ENCODE measurements at regions not wholly inside any gene's neighbourhood (a gene's known extent, or its start where the extent isn't known, plus 50 kb on each side); places are given as distances from the start of the nearest gene placed in this dataset.

DNA sequence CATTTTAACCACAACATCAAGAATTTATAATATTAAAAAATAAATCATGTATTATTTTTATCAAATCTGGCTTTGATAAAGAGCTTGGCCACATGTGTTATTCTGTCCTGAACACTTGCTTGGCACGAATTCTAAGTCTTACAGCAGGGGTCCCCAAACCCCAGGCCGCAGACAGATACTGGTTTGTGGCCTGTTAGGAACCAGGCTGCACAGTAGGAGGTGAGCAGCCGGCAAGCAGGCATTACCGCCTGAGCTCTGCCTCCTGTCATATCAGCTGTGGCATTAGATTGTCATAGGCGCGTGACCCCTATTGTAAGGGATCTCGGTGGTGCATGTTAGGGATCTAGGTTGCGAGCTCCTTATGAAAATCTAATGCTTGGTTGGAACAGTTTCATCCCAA, 127.6 kb upstream of the IVNS1ABP start:
- no peaks in the 10 kb centered on the region for H4K20me1 ChIP-seq (ENCODE audit: control insufficient read depth, insufficient read depth, insufficient read length)
- no peaks in the 10 kb centered on the region for H3K4me1 Mint-ChIP-seq
- no peaks in the 10 kb centered on the region for H3K79me2 ChIP-seq (ENCODE audit: insufficient read depth, low read length)
- no peak overlapping the region for H3K4me2 ChIP-seq (ENCODE audit: insufficient read depth, insufficient read length, low read length)
- no peak overlapping the region for H2BK12ac ChIP-seq (ENCODE audit: insufficient read length, low read depth, low read length)
- no peak overlapping the region for H3K9ac ChIP-seq (ENCODE audit: extremely low read depth, insufficient read length, low read length)
- no peak overlapping the region for H4K8ac ChIP-seq (replicated peaks; ENCODE audit: insufficient read length, low read depth, low read length)
- H3K27me3 Mint-ChIP-seq (ENCODE audit: low read depth), result no peaks in the 10 kb centered on the region
- H2BK5ac ChIP-seq (ENCODE audit: insufficient read length, low read length), result no peak overlapping the region
- no peak overlapping the region for H2AK5ac ChIP-seq (ENCODE audit: insufficient read length, low read length)
- no peaks in the 10 kb centered on the region for H3K4me1 ChIP-seq (ENCODE audit: insufficient read depth, low read length)
- no peaks in the 10 kb centered on the region for H3K9me3 Mint-ChIP-seq
- H4K5ac ChIP-seq (ENCODE audit: insufficient read length, low read depth, low read length), result no peak overlapping the region
- no peak overlapping the region for H2BK15ac ChIP-seq (ENCODE audit: low read depth, low read length)
- H3K27ac ChIP-seq (ENCODE audit: insufficient read length, low read depth, low read length), result no peak overlapping the region
- H3K36me3 Mint-ChIP-seq (ENCODE audit: insufficient read depth in 1 of 3, low read depth in 3 of 3), result no peaks in the 10 kb centered on the region; a peak in 1 of 7 replicates
- H3K4me3 Mint-ChIP-seq, result no peak overlapping the region
- H3K14ac ChIP-seq (ENCODE audit: insufficient read depth, low read length), result no peak overlapping the region
- H3K79me1 ChIP-seq (ENCODE audit: insufficient read depth, low read depth, low read length, poor library complexity, severe bottlenecking), result no peaks in the 10 kb centered on the region
- no peak overlapping the region for H3K4ac ChIP-seq (ENCODE audit: low read depth, low read length)
- H2AFZ ChIP-seq (ENCODE audit: low read length), result no peak overlapping the region
- no peak overlapping the region for H3K56ac ChIP-seq (ENCODE audit: insufficient read length, low read depth, low read length)
- H3K23ac ChIP-seq (ENCODE audit: insufficient read length, low read depth, low read length), result no peak overlapping the region
- no peak overlapping the region for H2BK20ac ChIP-seq (ENCODE audit: low read depth, low read length, poor library complexity, severe bottlenecking)
- H3K27ac Mint-ChIP-seq, result no peak overlapping the region
- H3K27me3 ChIP-seq (ENCODE audit: insufficient read depth, low read length), result no peaks in the 10 kb centered on the region
- no CpG with 5 or more reads among the region's 8 CpGs for WGBS (ENCODE audit: extremely low coverage, insufficient read length, low lambda C conversion rate)
- peak; percentile 33 for DNase-seq
- no peak overlapping the region for H2BK120ac ChIP-seq (ENCODE audit: low read depth, low read length, poor library complexity, severe bottlenecking)
- TF ChIP-seq, protein P1, sequence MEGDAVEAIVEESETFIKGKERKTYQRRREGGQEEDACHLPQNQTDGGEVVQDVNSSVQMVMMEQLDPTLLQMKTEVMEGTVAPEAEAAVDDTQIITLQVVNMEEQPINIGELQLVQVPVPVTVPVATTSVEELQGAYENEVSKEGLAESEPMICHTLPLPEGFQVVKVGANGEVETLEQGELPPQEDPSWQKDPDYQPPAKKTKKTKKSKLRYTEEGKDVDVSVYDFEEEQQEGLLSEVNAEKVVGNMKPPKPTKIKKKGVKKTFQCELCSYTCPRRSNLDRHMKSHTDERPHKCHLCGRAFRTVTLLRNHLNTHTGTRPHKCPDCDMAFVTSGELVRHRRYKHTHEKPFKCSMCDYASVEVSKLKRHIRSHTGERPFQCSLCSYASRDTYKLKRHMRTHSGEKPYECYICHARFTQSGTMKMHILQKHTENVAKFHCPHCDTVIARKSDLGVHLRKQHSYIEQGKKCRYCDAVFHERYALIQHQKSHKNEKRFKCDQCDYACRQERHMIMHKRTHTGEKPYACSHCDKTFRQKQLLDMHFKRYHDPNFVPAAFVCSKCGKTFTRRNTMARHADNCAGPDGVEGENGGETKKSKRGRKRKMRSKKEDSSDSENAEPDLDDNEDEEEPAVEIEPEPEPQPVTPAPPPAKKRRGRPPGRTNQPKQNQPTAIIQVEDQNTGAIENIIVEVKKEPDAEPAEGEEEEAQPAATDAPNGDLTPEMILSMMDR (conservative IDR thresholded peaks at IDR 0.05), result no peak
- H3T11ph ChIP-seq (ENCODE audit: low read length), result no peak overlapping the region
- no peaks in the 10 kb centered on the region for H3K9me3 ChIP-seq (ENCODE audit: control insufficient read depth, low read depth, low read length)
- H3K23me2 ChIP-seq (ENCODE audit: insufficient read length, low read depth, low read length, poor library complexity, severe bottlenecking), result no peaks in the 10 kb centered on the region
- H4K91ac ChIP-seq (ENCODE audit: insufficient read length, low read depth, low read length), result no peak overlapping the region
- H3K18ac ChIP-seq (ENCODE audit: insufficient read length, low read depth, low read length), result no peak overlapping the region

Measured in H9 (cell line).